B cell (primary cell): ENCODE measurements at regions not wholly inside any gene's neighbourhood (a gene's known extent, or its start where the extent isn't known, plus 50 kb on each side); places are given as distances from the start of the nearest gene placed in this dataset.
"Not testable (repeated sequence)": the region's sequence is repeated elsewhere in the genome, so short reads cannot be mapped to it uniquely, and the experiment has no call there.

Experiments used
- EZH2 ChIP-seq: IDR thresholded peaks from 2 replicates; pipeline ENCODE4 v1.6.1; 2012; ENCODE audit warnings: borderline replicate concordance, low read depth, mild to moderate bottlenecking, moderate library complexity, low read length; ENCODE audit not compliant: insufficient read depth, poor library complexity, severe bottlenecking
- TF ChIP-seq, protein P1 (sequence below): fragments of 200-600 bp; IDR thresholded peaks from one replicate; pipeline ENCODE4 v1.8.0; 2022; ENCODE audit warnings: antibody characterized with exemption, mild to moderate bottlenecking

DNA sequence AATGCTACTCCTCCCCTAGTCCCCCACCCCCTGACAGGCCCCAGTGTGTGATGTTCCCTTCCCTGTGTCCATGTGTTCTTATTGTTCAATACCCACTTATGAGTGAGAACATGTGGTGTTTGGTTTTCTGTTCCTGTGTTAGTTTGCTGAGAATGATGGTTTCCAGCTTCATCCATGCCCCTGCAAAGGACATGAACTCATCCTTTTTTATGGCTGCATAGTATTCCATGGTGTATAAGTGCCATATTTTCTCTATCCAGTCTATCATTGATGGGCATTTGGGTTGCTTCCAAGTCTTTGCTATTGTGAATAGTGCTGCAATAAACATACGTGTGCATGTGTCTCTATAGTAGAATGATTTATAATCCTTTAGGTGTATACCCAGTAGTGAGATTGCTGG, 78.1 kb upstream of the STK38L start:
- TF ChIP-seq, protein P1, sequence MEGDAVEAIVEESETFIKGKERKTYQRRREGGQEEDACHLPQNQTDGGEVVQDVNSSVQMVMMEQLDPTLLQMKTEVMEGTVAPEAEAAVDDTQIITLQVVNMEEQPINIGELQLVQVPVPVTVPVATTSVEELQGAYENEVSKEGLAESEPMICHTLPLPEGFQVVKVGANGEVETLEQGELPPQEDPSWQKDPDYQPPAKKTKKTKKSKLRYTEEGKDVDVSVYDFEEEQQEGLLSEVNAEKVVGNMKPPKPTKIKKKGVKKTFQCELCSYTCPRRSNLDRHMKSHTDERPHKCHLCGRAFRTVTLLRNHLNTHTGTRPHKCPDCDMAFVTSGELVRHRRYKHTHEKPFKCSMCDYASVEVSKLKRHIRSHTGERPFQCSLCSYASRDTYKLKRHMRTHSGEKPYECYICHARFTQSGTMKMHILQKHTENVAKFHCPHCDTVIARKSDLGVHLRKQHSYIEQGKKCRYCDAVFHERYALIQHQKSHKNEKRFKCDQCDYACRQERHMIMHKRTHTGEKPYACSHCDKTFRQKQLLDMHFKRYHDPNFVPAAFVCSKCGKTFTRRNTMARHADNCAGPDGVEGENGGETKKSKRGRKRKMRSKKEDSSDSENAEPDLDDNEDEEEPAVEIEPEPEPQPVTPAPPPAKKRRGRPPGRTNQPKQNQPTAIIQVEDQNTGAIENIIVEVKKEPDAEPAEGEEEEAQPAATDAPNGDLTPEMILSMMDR: not testable (repeated sequence)
- not testable (repeated sequence) for TF ChIP-seq EZH2
